GM21737 (cell line): ENCODE measurements at regions not wholly inside any gene's neighbourhood (a gene's known extent, or its start where the extent isn't known, plus 50 kb on each side); places are given as distances from the start of the nearest gene placed in this dataset.
"Not testable (repeated sequence)": the region's sequence is repeated elsewhere in the genome, so short reads cannot be mapped to it uniquely, and the experiment has no call there.

Source experiments
- ATAC-seq: cut with Tn5 transposase; IDR thresholded peaks from one replicate; pipeline ENCODE4 v1.9.1; 2021; ENCODE audit warnings: mild to moderate bottlenecking, moderate library complexity; ENCODE audit not compliant: unreplicated experiment

GRCh38 chr1:29946057-29946456 is 709.7 kb downstream of the PTPRU start:
- ATAC-seq: no peak

- no peak for ATAC-seq
Measured at GRCh38 chr1:29945426-29945825, 709.1 kb downstream of the PTPRU start.

DNA sequence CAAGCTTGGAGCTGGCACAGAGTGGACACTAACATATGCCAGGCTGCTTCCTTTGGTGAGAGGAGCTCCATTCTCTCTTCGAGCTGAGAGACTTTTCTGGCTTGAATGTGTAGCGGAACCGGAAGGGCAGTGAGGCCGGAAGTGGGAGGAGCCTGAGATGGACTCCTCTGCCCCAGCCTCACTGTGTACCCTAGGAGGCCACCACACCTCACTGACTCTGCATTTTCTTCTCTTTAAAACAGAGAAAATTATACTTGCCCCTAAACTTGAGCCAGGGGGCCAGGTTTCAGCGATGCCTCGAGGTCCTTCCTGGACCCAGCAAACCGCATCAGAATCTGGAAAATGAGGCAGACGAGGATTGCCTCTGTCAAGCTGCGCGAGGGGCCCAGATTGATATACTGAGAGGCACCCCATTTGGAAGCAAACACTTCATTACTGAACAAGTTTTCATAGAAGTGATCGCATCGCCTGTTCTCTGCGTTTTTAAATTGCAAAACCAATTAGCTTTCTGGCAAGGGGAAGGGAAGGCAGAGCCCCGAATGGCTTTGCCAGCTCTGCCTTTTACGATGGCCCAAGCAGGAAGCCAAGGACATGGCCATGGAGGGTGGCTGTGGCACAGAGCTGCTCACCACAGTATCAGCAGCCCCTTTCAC is 708.1 kb downstream of the PTPRU start:
- ATAC-seq: no peak

DNA sequence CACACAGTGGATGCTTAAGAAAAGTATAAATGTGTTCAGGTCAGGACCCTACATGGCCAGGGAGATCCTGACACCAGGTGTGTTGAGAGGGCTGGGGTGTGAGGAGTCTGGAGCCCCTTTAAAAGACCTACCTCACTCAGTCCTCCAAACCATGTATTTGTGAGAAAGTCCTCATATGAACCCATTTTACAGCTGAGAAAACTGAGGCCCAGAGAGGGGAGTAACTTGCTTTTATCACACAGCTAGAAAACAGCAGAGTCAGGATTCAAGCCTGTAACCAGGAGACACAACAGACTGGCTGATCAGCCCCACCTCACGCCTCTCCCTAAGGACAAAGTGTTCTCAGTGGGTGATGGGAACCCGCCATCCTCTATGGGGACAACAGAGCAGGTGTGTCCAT is 706.7 kb downstream of the PTPRU start:
- ATAC-seq: no peak

GRCh38 chr1:29939079-29939478 is 702.8 kb downstream of the PTPRU start:
- ATAC-seq: no peak

DNA sequence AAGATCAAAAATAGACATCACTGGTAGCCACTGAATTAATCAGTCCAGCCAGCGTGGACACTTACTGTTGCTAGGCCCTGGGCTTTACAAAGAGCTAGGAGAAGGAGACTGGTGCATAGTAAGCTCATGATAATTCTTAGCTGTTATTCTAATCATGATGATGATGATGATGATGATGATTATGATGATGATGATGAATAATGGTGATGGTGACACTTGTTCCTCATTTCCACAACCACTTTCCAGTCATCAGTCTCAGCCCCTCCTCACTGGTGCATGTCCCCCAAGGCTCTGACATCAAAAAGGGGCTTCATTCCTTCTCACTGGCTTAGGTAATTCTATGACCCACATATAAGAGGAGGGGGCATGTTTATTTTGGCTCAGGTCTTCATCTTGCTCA is 701.0 kb downstream of the PTPRU start:
- no peak for ATAC-seq

DNA sequence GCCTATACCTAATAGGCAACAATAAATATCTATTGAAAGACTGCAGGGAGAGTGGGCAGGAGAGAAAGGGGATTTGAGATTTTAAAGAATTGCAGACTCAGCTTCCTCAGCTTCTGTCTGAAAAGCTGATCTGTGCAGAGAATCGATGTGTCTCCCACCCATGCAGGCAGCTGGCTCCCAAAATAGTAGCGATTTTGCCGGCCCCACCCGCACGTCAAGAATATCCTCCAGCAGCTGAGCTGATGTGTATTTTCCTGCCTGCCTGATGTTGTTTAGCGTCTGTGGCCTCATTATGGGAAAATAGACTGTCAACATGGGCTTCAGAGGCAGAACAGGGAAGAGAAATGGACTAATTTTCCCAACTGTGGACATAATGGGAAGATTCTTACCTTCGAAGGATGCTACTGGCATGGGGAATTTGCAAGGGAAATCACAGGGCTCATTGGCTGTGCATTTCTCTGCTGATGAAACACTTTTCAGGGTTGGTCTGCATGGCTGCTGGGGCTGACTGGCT is 699.8 kb downstream of the PTPRU start:
- no peak for ATAC-seq

- no peak for ATAC-seq
Measured at GRCh38 chr1:29934255-29934772, 698.0 kb downstream of the PTPRU start.

DNA sequence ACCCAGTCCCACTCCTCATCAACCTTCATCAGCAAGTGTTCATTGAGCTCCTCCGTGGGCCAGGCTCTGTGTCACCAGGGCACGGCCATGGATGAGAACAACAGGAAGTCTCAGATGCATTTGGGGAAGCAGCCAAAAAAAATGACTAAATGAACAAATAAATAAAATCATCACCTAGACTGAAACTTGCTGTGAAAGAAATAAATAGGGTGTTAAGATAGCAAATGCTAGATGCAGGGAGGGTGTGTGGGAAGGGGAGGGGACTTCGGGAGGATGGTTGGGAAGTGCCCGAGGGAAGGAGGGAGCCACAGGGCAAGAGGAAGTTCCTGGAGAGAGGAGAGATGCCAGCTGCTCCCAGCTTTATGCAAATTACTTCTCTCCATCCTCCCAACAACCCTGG is 696.7 kb downstream of the PTPRU start:
- no peak for ATAC-seq

GRCh38 chr1:29932626-29933025 is 696.3 kb downstream of the PTPRU start:
- no peak for ATAC-seq

DNA sequence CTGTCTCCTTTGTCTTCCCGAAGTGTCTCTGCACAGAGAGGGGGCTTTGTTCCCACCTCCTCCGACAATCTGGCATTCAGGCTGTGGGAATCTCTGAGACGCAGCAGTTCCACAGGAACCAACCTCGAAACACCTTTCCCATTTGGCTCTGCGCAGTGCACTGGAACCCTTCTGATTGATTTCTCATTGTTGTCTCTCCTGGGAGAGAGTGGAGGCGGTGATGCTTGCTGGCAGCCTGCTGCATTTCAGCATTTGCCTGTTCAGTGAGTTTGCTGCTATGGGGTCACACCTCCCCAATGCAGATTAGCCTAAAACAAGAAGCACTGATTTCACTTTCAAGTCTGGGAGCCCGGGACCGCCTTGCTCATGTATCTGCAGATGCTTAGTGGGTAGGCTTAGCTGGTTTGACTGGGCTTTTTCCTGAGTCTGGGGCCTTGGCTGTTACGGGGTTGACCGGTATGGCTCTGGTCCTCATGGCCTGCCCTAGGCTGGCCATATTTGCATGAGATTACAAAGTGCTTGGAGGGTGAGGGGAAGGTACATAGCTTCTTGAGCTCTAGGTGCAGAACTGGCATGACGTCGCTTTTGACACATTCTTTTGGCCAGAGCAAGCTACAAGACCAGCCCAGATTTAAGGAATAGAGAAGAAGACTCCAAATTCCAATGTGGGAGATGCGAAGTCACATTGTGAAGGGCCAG is 695.3 kb downstream of the PTPRU start:
- ATAC-seq: no peak

- ATAC-seq: no peak
Measured at GRCh38 chr1:29925058-29925457, 688.7 kb downstream of the PTPRU start.

DNA sequence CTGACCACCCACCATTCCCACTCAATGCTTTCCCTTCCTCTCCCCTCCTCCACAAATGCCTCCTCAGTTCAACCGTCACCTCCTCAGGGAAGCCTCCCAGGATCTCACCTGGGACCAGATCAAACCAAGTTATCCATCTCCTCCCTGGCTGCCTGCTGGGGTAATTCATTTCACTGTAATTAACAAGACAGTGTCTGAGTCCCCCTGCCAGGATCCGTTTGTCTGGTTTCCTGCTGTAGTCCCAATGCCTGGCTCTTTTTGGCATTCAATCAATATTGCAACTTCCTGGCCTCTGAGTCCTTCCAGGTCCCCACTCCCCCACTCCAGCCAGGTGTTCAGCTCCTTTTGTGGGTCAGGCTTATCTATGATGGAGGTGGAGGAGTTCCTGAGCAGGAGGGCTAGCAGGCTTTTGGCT is 687.7 kb downstream of the PTPRU start:
- ATAC-seq: no peak

GRCh38 chr1:29921741-29922140 is 685.4 kb downstream of the PTPRU start:
- ATAC-seq: no peak

- no peak for ATAC-seq
Measured at GRCh38 chr1:29920784-29921183, 684.5 kb downstream of the PTPRU start.

- no peak for ATAC-seq
Measured at GRCh38 chr1:29920316-29920715, 684.0 kb downstream of the PTPRU start.

- ATAC-seq: not testable (repeated sequence)
Measured at GRCh38 chr1:29919041-29919440, 682.7 kb downstream of the PTPRU start.

GRCh38 chr1:29916656-29917369 is 680.5 kb downstream of the PTPRU start:
- no peak for ATAC-seq

- ATAC-seq: no peak
Measured at GRCh38 chr1:29914936-29915335, 678.6 kb downstream of the PTPRU start.

GRCh38 chr1:29912425-29912824 is 676.1 kb downstream of the PTPRU start:
- no peak for ATAC-seq

- ATAC-seq: no peak
Measured at GRCh38 chr1:29909962-29910361, 673.6 kb downstream of the PTPRU start.

DNA sequence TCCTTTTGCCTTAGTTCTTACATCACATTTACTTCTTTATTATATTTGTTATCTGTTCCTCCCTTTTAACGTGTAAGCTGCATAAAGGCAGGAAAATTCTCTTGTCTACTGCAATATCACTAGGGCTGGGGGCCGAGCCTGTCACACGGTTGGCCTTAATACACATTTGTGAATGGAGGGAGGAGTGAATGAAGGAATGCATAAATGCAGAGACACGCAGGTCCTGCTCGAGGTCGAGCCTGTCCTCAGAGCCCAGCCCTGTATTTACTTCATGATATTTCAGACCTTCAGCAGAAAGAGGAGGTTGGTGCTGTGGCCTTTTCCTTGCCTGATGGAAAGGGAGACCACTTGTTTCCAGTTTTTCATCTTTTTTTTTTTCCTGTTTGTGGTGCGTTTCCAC is 671.3 kb downstream of the PTPRU start:
- no peak for ATAC-seq
